Glutamatergic neuron (in vitro differentiated cells): ENCODE measurements at regions not wholly inside any gene's neighbourhood (a gene's known extent, or its start where the extent isn't known, plus 50 kb on each side); places are given as distances from the start of the nearest gene placed in this dataset.

Experiments
- DNase-seq: peaks from one replicate; pipeline ENCODE4 v3.0.0; 2022
- H3K27ac Mint-ChIP-seq: one replicate; pipeline ENCODE4 v1.8.0; 2020; ENCODE audit warnings: mild to moderate bottlenecking, mixed read lengths, inconsistent platforms; ENCODE audit not compliant: unreplicated experiment
- H3K27me3 Mint-ChIP-seq: one replicate; pipeline ENCODE4 v1.8.0; 2020; ENCODE audit warnings: mild to moderate bottlenecking, moderate library complexity, mixed read lengths, inconsistent platforms; ENCODE audit not compliant: unreplicated experiment
- H3K36me3 Mint-ChIP-seq: one replicate; pipeline ENCODE4 v1.8.0; 2020; ENCODE audit warnings: mild to moderate bottlenecking, mixed read lengths, inconsistent platforms; ENCODE audit not compliant: unreplicated experiment
- H3K4me1 Mint-ChIP-seq: one replicate; pipeline ENCODE4 v1.8.0; 2020; ENCODE audit warnings: mild to moderate bottlenecking, low read depth, mixed read lengths, inconsistent platforms; ENCODE audit not compliant: unreplicated experiment
- H3K4me3 Mint-ChIP-seq: one replicate; pipeline ENCODE4 v1.8.0; 2020; ENCODE audit warnings: mild to moderate bottlenecking, mixed read lengths, inconsistent platforms; ENCODE audit not compliant: unreplicated experiment
- H3K9me3 Mint-ChIP-seq: one replicate; pipeline ENCODE4 v1.8.0; 2020; ENCODE audit warnings: mild to moderate bottlenecking, moderate library complexity, mixed read lengths, inconsistent platforms; ENCODE audit not compliant: unreplicated experiment
- TF ChIP-seq, protein P1 (sequence below): fragments of 200-600 bp; sonication (generic); IDR thresholded peaks from one replicate; pipeline ENCODE4 v1.5.0; 2021; ENCODE audit not compliant: partially characterized antibody, unreplicated experiment

DNA sequence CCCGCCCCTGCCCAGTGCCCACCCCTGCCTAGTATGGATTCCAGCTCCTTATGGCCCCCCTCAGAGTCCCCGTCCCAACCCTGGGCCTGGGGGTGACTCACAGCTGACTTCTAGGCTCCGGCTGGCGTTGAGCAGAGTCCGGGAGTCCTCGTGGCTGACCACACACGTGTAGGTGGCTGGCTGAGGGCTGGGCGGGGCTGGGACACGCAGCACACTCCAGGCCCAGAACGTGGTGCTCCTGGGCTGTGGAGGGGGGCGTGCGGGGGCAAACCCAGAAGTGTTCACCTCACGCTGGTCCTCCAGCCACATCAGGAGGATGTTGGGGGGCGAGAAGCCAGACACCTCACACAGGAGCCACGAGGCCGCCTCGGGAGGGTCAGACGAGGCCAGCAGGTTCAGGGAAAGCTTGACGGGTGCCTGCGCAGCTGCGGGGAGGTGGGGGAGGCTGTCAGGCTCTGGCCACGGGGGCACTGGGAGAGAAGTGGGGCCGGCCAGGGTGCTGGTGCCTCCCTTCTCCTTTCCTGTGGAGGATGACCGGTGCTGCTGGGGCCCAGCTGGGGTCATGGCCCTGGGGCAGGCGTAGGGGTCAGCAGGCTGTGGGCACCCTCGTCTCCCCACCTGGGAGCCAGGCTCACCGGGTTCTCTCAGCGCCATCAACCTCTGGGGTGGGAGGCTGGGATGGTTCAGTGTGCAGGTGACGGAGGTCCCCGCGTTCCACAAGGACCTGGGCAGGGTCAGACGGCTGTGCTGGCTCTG is 314.1 kb downstream of the TMEM121 start:
- H3K4me3 Mint-ChIP-seq, result no peak overlapping the region
- no peak overlapping the region for H3K27ac Mint-ChIP-seq
- H3K36me3 Mint-ChIP-seq, result peaks cover 7% of the 10 kb centered on the region
- no peak for DNase-seq
- H3K27me3 Mint-ChIP-seq, result peaks cover 8% of the 10 kb centered on the region
- TF ChIP-seq, protein P1, sequence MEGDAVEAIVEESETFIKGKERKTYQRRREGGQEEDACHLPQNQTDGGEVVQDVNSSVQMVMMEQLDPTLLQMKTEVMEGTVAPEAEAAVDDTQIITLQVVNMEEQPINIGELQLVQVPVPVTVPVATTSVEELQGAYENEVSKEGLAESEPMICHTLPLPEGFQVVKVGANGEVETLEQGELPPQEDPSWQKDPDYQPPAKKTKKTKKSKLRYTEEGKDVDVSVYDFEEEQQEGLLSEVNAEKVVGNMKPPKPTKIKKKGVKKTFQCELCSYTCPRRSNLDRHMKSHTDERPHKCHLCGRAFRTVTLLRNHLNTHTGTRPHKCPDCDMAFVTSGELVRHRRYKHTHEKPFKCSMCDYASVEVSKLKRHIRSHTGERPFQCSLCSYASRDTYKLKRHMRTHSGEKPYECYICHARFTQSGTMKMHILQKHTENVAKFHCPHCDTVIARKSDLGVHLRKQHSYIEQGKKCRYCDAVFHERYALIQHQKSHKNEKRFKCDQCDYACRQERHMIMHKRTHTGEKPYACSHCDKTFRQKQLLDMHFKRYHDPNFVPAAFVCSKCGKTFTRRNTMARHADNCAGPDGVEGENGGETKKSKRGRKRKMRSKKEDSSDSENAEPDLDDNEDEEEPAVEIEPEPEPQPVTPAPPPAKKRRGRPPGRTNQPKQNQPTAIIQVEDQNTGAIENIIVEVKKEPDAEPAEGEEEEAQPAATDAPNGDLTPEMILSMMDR, result no peak
- H3K9me3 Mint-ChIP-seq, result peaks cover 24% of the 10 kb centered on the region
- no peaks in the 10 kb centered on the region for H3K4me1 Mint-ChIP-seq

DNA sequence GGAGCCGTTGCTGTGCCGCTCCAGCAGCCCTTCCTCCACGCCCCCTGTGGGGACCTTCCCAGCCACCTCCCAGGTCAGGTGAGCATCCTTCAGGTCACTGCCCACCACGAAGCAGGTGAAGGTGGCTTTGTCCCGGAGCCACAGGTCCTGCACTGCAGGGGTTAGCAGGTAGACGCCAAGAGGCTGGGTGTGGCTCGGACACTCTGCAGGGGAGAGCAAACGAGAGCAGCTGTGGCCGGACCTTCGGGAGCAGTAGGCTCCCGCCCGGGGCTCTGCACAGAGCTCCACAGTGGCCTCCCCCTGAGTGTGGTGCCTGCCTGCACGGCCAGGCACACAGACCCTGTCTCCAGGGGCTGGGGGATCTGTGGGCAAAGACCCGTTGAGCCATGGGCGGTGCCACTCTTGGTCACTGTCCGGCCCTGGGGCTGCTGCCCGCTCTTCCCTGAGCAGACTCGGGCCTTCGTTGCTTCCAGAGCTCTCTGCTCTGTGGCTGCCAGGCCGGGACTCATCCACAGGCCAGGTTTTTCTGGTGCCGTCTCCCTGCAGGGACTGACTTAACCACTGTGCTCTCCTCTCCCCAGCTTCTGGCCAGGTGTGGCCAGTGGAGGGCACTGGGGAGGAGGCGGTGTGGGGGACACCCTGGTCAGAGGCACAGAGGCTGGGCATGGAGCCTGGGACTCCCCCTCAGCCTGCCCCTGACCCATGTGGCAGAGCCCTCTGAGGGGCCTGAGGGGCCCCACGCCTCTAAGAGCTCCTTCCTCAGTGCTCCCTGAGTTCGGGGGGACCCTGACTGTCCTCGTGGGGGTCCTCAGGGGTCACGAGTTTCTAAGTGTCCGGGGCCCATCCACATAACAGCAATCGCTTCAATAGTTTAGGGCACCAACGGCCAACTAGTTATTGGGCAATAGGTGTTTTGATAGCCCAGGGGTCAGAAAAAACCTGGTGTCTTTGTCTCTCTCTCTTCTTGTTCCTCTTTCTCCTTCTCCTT is 314.9 kb downstream of the TMEM121 start:
- H3K9me3 Mint-ChIP-seq, result peaks cover 22% of the 10 kb centered on the region
- H3K27me3 Mint-ChIP-seq, result peaks cover 7% of the 10 kb centered on the region
- H3K4me3 Mint-ChIP-seq, result no peak overlapping the region
- H3K36me3 Mint-ChIP-seq, result peaks cover 8% of the 10 kb centered on the region
- no peak for DNase-seq
- TF ChIP-seq, protein P1, result no peak
- H3K4me1 Mint-ChIP-seq, result no peaks in the 10 kb centered on the region
- no peak overlapping the region for H3K27ac Mint-ChIP-seq

DNA sequence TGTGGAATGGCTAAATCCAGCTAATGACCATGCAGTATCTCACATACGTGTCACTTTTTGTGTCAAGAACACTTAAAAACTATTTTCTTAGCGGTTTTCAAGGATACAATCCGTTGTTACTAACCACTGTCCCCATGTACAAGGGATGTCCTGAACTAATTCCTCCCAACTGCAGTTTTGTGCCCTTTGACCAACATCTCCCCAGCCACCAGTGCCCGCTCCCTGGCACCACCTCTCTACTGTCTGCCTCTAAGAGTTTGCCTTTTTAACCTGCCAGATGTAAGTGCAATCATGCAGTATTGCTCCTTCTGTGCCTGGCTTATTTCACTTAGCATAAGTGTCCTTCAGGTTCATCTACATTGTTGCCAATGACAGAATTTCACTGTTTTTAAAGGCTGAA is 315.7 kb downstream of the TMEM121 start:
- no peak overlapping the region for H3K4me3 Mint-ChIP-seq
- H3K27ac Mint-ChIP-seq, result no peak overlapping the region
- no peak for DNase-seq
- H3K36me3 Mint-ChIP-seq, result peaks cover 13% of the 10 kb centered on the region
- no peaks in the 10 kb centered on the region for H3K4me1 Mint-ChIP-seq
- peaks cover 27% of the 10 kb centered on the region for H3K9me3 Mint-ChIP-seq
- H3K27me3 Mint-ChIP-seq, result peaks cover 11% of the 10 kb centered on the region
- TF ChIP-seq, protein P1, result no peak

DNA sequence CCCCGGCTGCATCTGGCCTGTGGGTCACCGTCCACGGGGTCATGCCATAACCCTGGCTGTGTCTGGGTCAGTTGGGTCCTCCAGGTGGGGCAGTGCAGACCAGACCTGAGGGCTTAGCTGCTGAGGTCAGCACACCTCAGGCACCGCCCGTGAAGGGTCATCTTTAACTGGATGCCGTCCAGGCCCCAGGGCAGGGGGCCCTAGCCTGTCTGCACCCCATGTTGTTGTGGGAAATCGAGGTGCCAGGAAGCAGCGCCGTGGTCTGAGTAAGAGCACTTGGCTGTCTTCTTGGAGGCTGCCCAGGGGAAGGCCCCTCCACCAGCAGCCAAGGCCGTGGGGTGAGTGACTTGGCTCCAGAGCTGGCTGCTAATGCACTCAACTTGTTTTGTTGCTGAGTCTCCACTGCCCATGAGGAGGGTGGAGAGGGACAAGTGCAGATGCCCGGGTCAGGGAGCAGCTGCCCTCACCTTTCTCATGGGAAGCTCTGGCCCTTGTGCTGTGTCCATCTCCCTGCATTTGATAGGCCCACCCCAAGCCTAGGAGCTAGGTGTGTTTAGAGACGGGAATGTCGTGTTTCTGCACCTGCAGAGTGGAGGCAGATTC is 317.2 kb downstream of the TMEM121 start:
- H3K4me1 Mint-ChIP-seq, result no peaks in the 10 kb centered on the region
- peaks cover 29% of the 10 kb centered on the region for H3K9me3 Mint-ChIP-seq
- no peak overlapping the region for H3K27ac Mint-ChIP-seq
- no peak for DNase-seq
- TF ChIP-seq, protein P1, result no peak
- H3K27me3 Mint-ChIP-seq, result peaks cover 12% of the 10 kb centered on the region
- peaks cover 17% of the 10 kb centered on the region for H3K36me3 Mint-ChIP-seq
- H3K4me3 Mint-ChIP-seq, result no peak overlapping the region
